ENCODE measurements at regions not wholly inside any gene's neighbourhood (a gene's known extent, or its start where the extent isn't known, plus 50 kb on each side); places are given as distances from the start of the nearest gene placed in this dataset.
"Not testable (repeated sequence)": the region's sequence is repeated elsewhere in the genome, so short reads cannot be mapped to it uniquely, and the experiment has no call there.

- Mint-ChIP-seq H3K36me3 (no peaks in the 10 kb centered on the region), H3K4me1 (no peaks in the 10 kb centered on the region), H3K27me3 (no peaks in the 10 kb centered on the region), H3K9me3 (peaks cover 4 to 37% (median 17%) of the 10 kb centered on the region in 7 donors), H3K27ac (no peak overlapping the region), H3K4me3 (no peak overlapping the region)
- Histone ChIP-seq H3K9me3 (ENCODE audit: control insufficient read depth in 2 of 2, low read length in 2 of 2) (no peaks in the 10 kb centered on the region), H3K36me3 (ENCODE audit: control insufficient read depth, insufficient read depth, low read length) (no peaks in the 10 kb centered on the region), H3K27ac (ENCODE audit: insufficient read depth, low read length, poor library complexity, severe bottlenecking) (no peak overlapping the region), H3K4me1 (ENCODE audit: control insufficient read depth, insufficient read depth, low read length, poor library complexity, severe bottlenecking) (no peaks in the 10 kb centered on the region), H3K27me3 (ENCODE audit: control insufficient read depth, insufficient read depth, low read length) (no peaks in the 10 kb centered on the region), H3K4me3 (ENCODE audit: low read depth, low read length) (no peak overlapping the region)
- DNase-seq: no peak
- ATAC-seq (ENCODE audit: low read depth in 2 of 2): no peak
These were observed 57.8 kb upstream of the ANKRD30A start for GRCh38 chr10:37067576-37067975.

GRCh38 chr10:37062296-37062695 is 63.1 kb upstream of the ANKRD30A start:
- H3K27ac ChIP-seq (ENCODE audit: insufficient read depth, low read length, poor library complexity, severe bottlenecking); H3K4me1 ChIP-seq (ENCODE audit: control insufficient read depth, insufficient read depth, low read length, poor library complexity, severe bottlenecking); H3K4me3 ChIP-seq (ENCODE audit: low read depth, low read length); H3K4me1 Mint-ChIP-seq; H3K27me3 Mint-ChIP-seq; H3K27me3 ChIP-seq (ENCODE audit: control insufficient read depth, insufficient read depth, low read length); H3K4me3 Mint-ChIP-seq; H3K36me3 ChIP-seq (ENCODE audit: control insufficient read depth, insufficient read depth, low read length); H3K36me3 Mint-ChIP-seq; ATAC-seq (ENCODE audit: low read depth in 2 of 2); H3K27ac Mint-ChIP-seq; H3K9me3 ChIP-seq (ENCODE audit: control insufficient read depth in 2 of 2, low read length in 2 of 2); DNase-seq: not testable (repeated sequence)
- peaks cover 5 to 30% (median 9%) of the 10 kb centered on the region in 7 donors for H3K9me3 Mint-ChIP-seq

GRCh38 chr10:37057261-37057660 is 68.1 kb upstream of the ANKRD30A start:
- no peak for DNase-seq
- Histone ChIP-seq H3K27ac (ENCODE audit: insufficient read depth, low read length, poor library complexity, severe bottlenecking) (no peak overlapping the region), H3K4me3 (ENCODE audit: low read depth, low read length) (no peak overlapping the region), H3K36me3 (ENCODE audit: control insufficient read depth, insufficient read depth, low read length) (no peaks in the 10 kb centered on the region), H3K4me1 (ENCODE audit: control insufficient read depth, insufficient read depth, low read length, poor library complexity, severe bottlenecking) (no peaks in the 10 kb centered on the region), H3K9me3 (ENCODE audit: control insufficient read depth in 2 of 2, low read length in 2 of 2) (no peaks in the 10 kb centered on the region), H3K27me3 (ENCODE audit: control insufficient read depth, insufficient read depth, low read length) (no peaks in the 10 kb centered on the region)
- no peaks in the 10 kb centered on the region for H3K27me3 Mint-ChIP-seq
- H3K27ac Mint-ChIP-seq: no peak overlapping the region
- no peaks in the 10 kb centered on the region for H3K36me3 Mint-ChIP-seq
- H3K4me1 Mint-ChIP-seq: no peaks in the 10 kb centered on the region
- H3K9me3 Mint-ChIP-seq: peaks cover 5 to 27% (median 9%) of the 10 kb centered on the region in 7 donors
- no peak overlapping the region for H3K4me3 Mint-ChIP-seq
- no peak for ATAC-seq (ENCODE audit: low read depth in 2 of 2)

- H3K36me3 Mint-ChIP-seq: no peaks in the 10 kb centered on the region
- no peak for ATAC-seq (ENCODE audit: low read depth in 2 of 2)
These were observed 71.9 kb upstream of the ANKRD30A start for GRCh38 chr10:37053476-37053875.

GRCh38 chr10:37049982-37050381 is 75.4 kb upstream of the ANKRD30A start:
- H3K27ac ChIP-seq (ENCODE audit: insufficient read depth, low read length, poor library complexity, severe bottlenecking); H3K36me3 ChIP-seq (ENCODE audit: control insufficient read depth, insufficient read depth, low read length); DNase-seq; H3K36me3 Mint-ChIP-seq; H3K4me3 Mint-ChIP-seq; H3K4me1 Mint-ChIP-seq; ATAC-seq (ENCODE audit: low read depth in 2 of 2); H3K27me3 ChIP-seq (ENCODE audit: control insufficient read depth, insufficient read depth, low read length); H3K9me3 ChIP-seq (ENCODE audit: control insufficient read depth in 2 of 2, low read length in 2 of 2); H3K4me1 ChIP-seq (ENCODE audit: control insufficient read depth, insufficient read depth, low read length, poor library complexity, severe bottlenecking); H3K4me3 ChIP-seq (ENCODE audit: low read depth, low read length); H3K27ac Mint-ChIP-seq; H3K27me3 Mint-ChIP-seq: not testable (repeated sequence)
- peaks cover 0 to 50% (median 10%) of the 10 kb centered on the region in 7 donors for H3K9me3 Mint-ChIP-seq

More at GRCh38 chr10:37053476-37053875, 71.9 kb upstream of the ANKRD30A start:
- no peak overlapping the region for H3K27ac ChIP-seq (ENCODE audit: insufficient read depth, low read length, poor library complexity, severe bottlenecking)
- no peaks in the 10 kb centered on the region for H3K4me1 ChIP-seq (ENCODE audit: control insufficient read depth, insufficient read depth, low read length, poor library complexity, severe bottlenecking)
- Mint-ChIP-seq H3K4me3 (no peak overlapping the region), H3K4me1 (no peaks in the 10 kb centered on the region), H3K27ac (no peak overlapping the region), H3K27me3 (no peaks in the 10 kb centered on the region), H3K9me3 (peaks cover 5 to 33% (median 12%) of the 10 kb centered on the region in 7 donors)
- no peaks in the 10 kb centered on the region for H3K27me3 ChIP-seq (ENCODE audit: control insufficient read depth, insufficient read depth, low read length)
- no peaks in the 10 kb centered on the region for H3K36me3 ChIP-seq (ENCODE audit: control insufficient read depth, insufficient read depth, low read length)
- peaks cover 0 to 6% of the 10 kb centered on the region in 2 experiments for H3K9me3 ChIP-seq (ENCODE audit: control insufficient read depth in 2 of 2, low read length in 2 of 2)
- H3K4me3 ChIP-seq (ENCODE audit: low read depth, low read length): no peak overlapping the region
- no peak for DNase-seq

GRCh38 chr10:37044319-37044718 is 81.1 kb upstream of the ANKRD30A start:
- H3K4me1 ChIP-seq (ENCODE audit: control insufficient read depth, insufficient read depth, low read length, poor library complexity, severe bottlenecking); H3K4me3 ChIP-seq (ENCODE audit: low read depth, low read length); H3K27ac Mint-ChIP-seq; H3K27me3 Mint-ChIP-seq; H3K4me1 Mint-ChIP-seq; H3K27me3 ChIP-seq (ENCODE audit: control insufficient read depth, insufficient read depth, low read length); H3K27ac ChIP-seq (ENCODE audit: insufficient read depth, low read length, poor library complexity, severe bottlenecking); H3K36me3 ChIP-seq (ENCODE audit: control insufficient read depth, insufficient read depth, low read length); ATAC-seq (ENCODE audit: low read depth in 2 of 2); H3K9me3 ChIP-seq (ENCODE audit: control insufficient read depth in 2 of 2, low read length in 2 of 2); H3K36me3 Mint-ChIP-seq; H3K4me3 Mint-ChIP-seq; DNase-seq: not testable (repeated sequence)
- H3K9me3 Mint-ChIP-seq: peaks cover 0 to 51% (median 7%) of the 10 kb centered on the region in 7 donors

- Histone ChIP-seq H3K36me3 (ENCODE audit: control insufficient read depth, insufficient read depth, low read length) (no peaks in the 10 kb centered on the region), H3K4me3 (ENCODE audit: low read depth, low read length) (no peak overlapping the region), H3K9me3 (ENCODE audit: control insufficient read depth in 2 of 2, low read length in 2 of 2) (peaks cover 0 to 2% of the 10 kb centered on the region in 2 experiments), H3K4me1 (ENCODE audit: control insufficient read depth, insufficient read depth, low read length, poor library complexity, severe bottlenecking) (no peaks in the 10 kb centered on the region), H3K27ac (ENCODE audit: insufficient read depth, low read length, poor library complexity, severe bottlenecking) (no peak overlapping the region), H3K27me3 (ENCODE audit: control insufficient read depth, insufficient read depth, low read length) (no peaks in the 10 kb centered on the region)
- Mint-ChIP-seq H3K4me3 (no peak overlapping the region), H3K36me3 (no peaks in the 10 kb centered on the region), H3K4me1 (no peaks in the 10 kb centered on the region), H3K27ac (no peak overlapping the region), H3K9me3 (peaks cover 0 to 20% (median 2%) of the 10 kb centered on the region in 7 donors), H3K27me3 (no peaks in the 10 kb centered on the region)
- no peak for DNase-seq
- no peak for ATAC-seq (ENCODE audit: low read depth in 2 of 2)
These were observed 89.5 kb upstream of the ANKRD30A start for GRCh38 chr10:37035853-37036252.

GRCh38 chr10:37015498-37015897 is 109.9 kb upstream of the ANKRD30A start:
- Histone ChIP-seq H3K27me3 (ENCODE audit: control insufficient read depth, insufficient read depth, low read length) (no peaks in the 10 kb centered on the region), H3K36me3 (ENCODE audit: control insufficient read depth, insufficient read depth, low read length) (no peaks in the 10 kb centered on the region), H3K27ac (ENCODE audit: insufficient read depth, low read length, poor library complexity, severe bottlenecking) (no peak overlapping the region), H3K4me3 (ENCODE audit: low read depth, low read length) (no peak overlapping the region), H3K9me3 (ENCODE audit: control insufficient read depth in 2 of 2, low read length in 2 of 2) (peaks cover 0 to 3% of the 10 kb centered on the region in 2 experiments), H3K4me1 (ENCODE audit: control insufficient read depth, insufficient read depth, low read length, poor library complexity, severe bottlenecking) (no peaks in the 10 kb centered on the region)
- Mint-ChIP-seq H3K4me1 (no peaks in the 10 kb centered on the region), H3K36me3 (no peaks in the 10 kb centered on the region), H3K9me3 (peaks cover 0 to 36% (median 5%) of the 10 kb centered on the region in 7 donors), H3K4me3 (no peak overlapping the region), H3K27me3 (no peaks in the 10 kb centered on the region), H3K27ac (no peak overlapping the region)
- DNase-seq (no peak), ATAC-seq (ENCODE audit: low read depth in 2 of 2) (no peak)
